ENCODE measurements at regions not wholly inside any gene's neighbourhood (a gene's known extent, or its start where the extent isn't known, plus 50 kb on each side); places are given as distances from the start of the nearest gene placed in this dataset.

DNA sequence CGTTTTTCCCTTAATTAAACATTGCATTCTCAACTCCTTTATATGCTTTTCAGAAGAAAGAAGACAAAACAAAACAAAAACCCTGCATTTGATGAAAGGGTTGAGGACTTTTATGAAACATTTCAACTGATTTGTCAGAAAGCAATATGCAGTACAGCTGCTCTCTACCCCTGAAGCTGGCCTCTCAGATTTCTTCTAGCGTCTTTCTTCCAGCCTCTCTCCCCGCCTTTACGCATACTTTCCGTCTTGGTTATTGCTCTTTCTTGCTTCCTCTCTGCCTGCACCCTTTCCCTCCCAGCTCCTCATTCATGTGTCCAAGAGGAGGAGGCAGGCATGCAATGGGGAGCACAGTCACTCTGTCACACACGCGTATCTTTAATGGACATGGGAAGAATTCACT lies 91.0 kb upstream of the COL1A2 start:
- H3K36me3 ChIP-seq (ENCODE audit: control insufficient read depth in 1 of 2, insufficient read depth in 2 of 2, low read length in 2 of 2): no peaks in the 10 kb centered on the region
- H3K79me2 ChIP-seq (ENCODE audit: control insufficient read depth, insufficient read depth, low read length, poor library complexity): peaks cover 3% of the 10 kb centered on the region
- H3K79me1 ChIP-seq (ENCODE audit: low read length): peaks cover 17% of the 10 kb centered on the region
- no CpG with 5 or more reads among the region's 7 CpGs for WGBS (ENCODE audit: extremely low coverage, insufficient coverage, insufficient read length)
- no peak overlapping the region for H3K4me2 ChIP-seq (ENCODE audit: low read length)
- H4K91ac ChIP-seq (ENCODE audit: low read depth, low read length): peak overlapping the region; percentile 74
- no peak overlapping the region for H2BK12ac ChIP-seq (ENCODE audit: low read length)
- H2AK5ac ChIP-seq (ENCODE audit: low read length): no peak overlapping the region
- peak overlapping the region; percentile 69 for H2BK5ac ChIP-seq (ENCODE audit: low read depth, low read length, poor library complexity)
- no peak overlapping the region for H2BK120ac ChIP-seq (ENCODE audit: insufficient read depth, low read length, poor library complexity)
- no peak overlapping the region for H3K27ac ChIP-seq (ENCODE audit: low read depth, low read length)
- H2AFZ ChIP-seq (ENCODE audit: insufficient read depth, low read length, poor library complexity): no peak overlapping the region
- no peak overlapping the region for H3K9ac ChIP-seq (ENCODE audit: low read length)
- peak in 1 of 2 donors; percentile 39 for DNase-seq
- H3K4me1 ChIP-seq (ENCODE audit: control insufficient read depth in 1 of 2, insufficient read depth in 2 of 2, low read length in 2 of 2): peaks cover 13 to 27% of the 10 kb centered on the region in 2 experiments
- no peak overlapping the region for H3K18ac ChIP-seq (ENCODE audit: low read length)
- H3K23ac ChIP-seq (ENCODE audit: low read length): no peak overlapping the region
- H4K12ac ChIP-seq (ENCODE audit: low read depth, low read length): no peak overlapping the region
- no peak overlapping the region for H3K4ac ChIP-seq (ENCODE audit: low read depth, low read length)
- no peak overlapping the region for H3K14ac ChIP-seq (ENCODE audit: low read length)
- H4K8ac ChIP-seq (ENCODE audit: low read depth, low read length): no peak overlapping the region
- no peak overlapping the region for H3K4me3 ChIP-seq (ENCODE audit: low read depth, low read length)
- no peaks in the 10 kb centered on the region for H3K9me3 ChIP-seq (ENCODE audit: insufficient read depth, low read depth, low read length)
- no peaks in the 10 kb centered on the region for H3K27me3 ChIP-seq (ENCODE audit: insufficient read depth, low read length)

- Histone ChIP-seq H4K8ac (ENCODE audit: low read depth, low read length) (no peak overlapping the region), H3K79me1 (ENCODE audit: low read length) (peaks cover 17% of the 10 kb centered on the region), H3K79me2 (ENCODE audit: control insufficient read depth, insufficient read depth, low read length, poor library complexity) (peaks cover 3% of the 10 kb centered on the region), H2BK12ac (ENCODE audit: low read length) (no peak overlapping the region), H3K14ac (ENCODE audit: low read length) (no peak overlapping the region), H3K27ac (ENCODE audit: low read depth, low read length) (no peak overlapping the region), H3K23ac (ENCODE audit: low read length) (no peak overlapping the region), H4K91ac (ENCODE audit: low read depth, low read length) (no peak overlapping the region), H3K36me3 (ENCODE audit: control insufficient read depth in 1 of 2, insufficient read depth in 2 of 2, low read length in 2 of 2) (no peaks in the 10 kb centered on the region), H3K9me3 (ENCODE audit: insufficient read depth, low read depth, low read length) (no peaks in the 10 kb centered on the region), H4K12ac (ENCODE audit: low read depth, low read length) (no peak overlapping the region), H2BK120ac (ENCODE audit: insufficient read depth, low read length, poor library complexity) (no peak overlapping the region), H2BK5ac (ENCODE audit: low read depth, low read length, poor library complexity) (no peak overlapping the region), H3K4me3 (ENCODE audit: low read depth, low read length) (no peak overlapping the region), H3K4me1 (ENCODE audit: control insufficient read depth in 1 of 2, insufficient read depth in 2 of 2, low read length in 2 of 2) (peaks cover 13 to 25% of the 10 kb centered on the region in 2 experiments), H3K4me2 (ENCODE audit: low read length) (no peak overlapping the region), H3K27me3 (ENCODE audit: insufficient read depth, low read length) (no peaks in the 10 kb centered on the region), H2AK5ac (ENCODE audit: low read length) (no peak overlapping the region), H3K9ac (ENCODE audit: low read length) (no peak overlapping the region), H2AFZ (ENCODE audit: insufficient read depth, low read length, poor library complexity) (no peak overlapping the region), H3K18ac (ENCODE audit: low read length) (no peak overlapping the region), H3K4ac (ENCODE audit: low read depth, low read length) (no peak overlapping the region)
- no CpG with 5 or more reads among the region's 2 CpGs for WGBS (ENCODE audit: extremely low coverage, insufficient coverage, insufficient read length)
- DNase-seq: peak in 1 of 2 donors; percentile 33
Measured at GRCh38 chr7:94304878-94305277, 89.8 kb upstream of the COL1A2 start.

GRCh38 chr7:94305836-94306235 lies 88.9 kb upstream of the COL1A2 start:
- H3K27ac ChIP-seq (ENCODE audit: low read depth, low read length): no peak overlapping the region
- H3K9ac ChIP-seq (ENCODE audit: low read length): no peak overlapping the region
- H3K79me1 ChIP-seq (ENCODE audit: low read length): peaks cover 15% of the 10 kb centered on the region
- H3K4me1 ChIP-seq (ENCODE audit: control insufficient read depth in 1 of 2, insufficient read depth in 2 of 2, low read length in 2 of 2): peaks cover 8 to 20% of the 10 kb centered on the region in 2 experiments
- H2AFZ ChIP-seq (ENCODE audit: insufficient read depth, low read length, poor library complexity): no peak overlapping the region
- no peak overlapping the region for H4K8ac ChIP-seq (ENCODE audit: low read depth, low read length)
- no peak overlapping the region for H3K4me2 ChIP-seq (ENCODE audit: low read length)
- no peak overlapping the region for H3K18ac ChIP-seq (ENCODE audit: low read length)
- no peak overlapping the region for H3K4ac ChIP-seq (ENCODE audit: low read depth, low read length)
- no peaks in the 10 kb centered on the region for H3K9me3 ChIP-seq (ENCODE audit: insufficient read depth, low read depth, low read length)
- H3K23ac ChIP-seq (ENCODE audit: low read length): no peak overlapping the region
- H3K79me2 ChIP-seq (ENCODE audit: control insufficient read depth, insufficient read depth, low read length, poor library complexity): peaks cover 3% of the 10 kb centered on the region
- no CpG with 5 or more reads among the region's 3 CpGs for WGBS (ENCODE audit: extremely low coverage, insufficient coverage, insufficient read length)
- H2AK5ac ChIP-seq (ENCODE audit: low read length): no peak overlapping the region
- no peak overlapping the region for H3K14ac ChIP-seq (ENCODE audit: low read length)
- H2BK12ac ChIP-seq (ENCODE audit: low read length): no peak overlapping the region
- H2BK5ac ChIP-seq (ENCODE audit: low read depth, low read length, poor library complexity): no peak overlapping the region
- H4K12ac ChIP-seq (ENCODE audit: low read depth, low read length): no peak overlapping the region
- no peaks in the 10 kb centered on the region for H3K27me3 ChIP-seq (ENCODE audit: insufficient read depth, low read length)
- DNase-seq: peak; percentile 58 to 80
- no peak overlapping the region for H3K4me3 ChIP-seq (ENCODE audit: low read depth, low read length)
- no peaks in the 10 kb centered on the region for H3K36me3 ChIP-seq (ENCODE audit: control insufficient read depth in 1 of 2, insufficient read depth in 2 of 2, low read length in 2 of 2)
- H2BK120ac ChIP-seq (ENCODE audit: insufficient read depth, low read length, poor library complexity): no peak overlapping the region
- no peak overlapping the region for H4K91ac ChIP-seq (ENCODE audit: low read depth, low read length)

- 100% methylated on average over 1 of the region's 4 CpGs for WGBS (ENCODE audit: extremely low coverage, insufficient coverage, insufficient read length)
- no peaks in the 10 kb centered on the region for H3K36me3 ChIP-seq (ENCODE audit: control insufficient read depth in 1 of 2, insufficient read depth in 2 of 2, low read length in 2 of 2)
Measured at GRCh38 chr7:94307399-94308048, 87.2 kb upstream of the COL1A2 start.

More at GRCh38 chr7:94307399-94308048, 87.2 kb upstream of the COL1A2 start:
- Histone ChIP-seq H3K79me1 (ENCODE audit: low read length) (peaks cover 8% of the 10 kb centered on the region), H4K12ac (ENCODE audit: low read depth, low read length) (no peak overlapping the region), H3K27me3 (ENCODE audit: insufficient read depth, low read length) (no peaks in the 10 kb centered on the region), H3K79me2 (ENCODE audit: control insufficient read depth, insufficient read depth, low read length, poor library complexity) (no peaks in the 10 kb centered on the region), H3K4me1 (ENCODE audit: control insufficient read depth in 1 of 2, insufficient read depth in 2 of 2, low read length in 2 of 2) (peaks cover 3 to 13% of the 10 kb centered on the region in 2 experiments), H4K91ac (ENCODE audit: low read depth, low read length) (no peak overlapping the region), H3K9ac (ENCODE audit: low read length) (no peak overlapping the region), H2BK120ac (ENCODE audit: insufficient read depth, low read length, poor library complexity) (no peak overlapping the region), H2BK12ac (ENCODE audit: low read length) (peak overlapping the region; percentile 56), H3K14ac (ENCODE audit: low read length) (no peak overlapping the region), H3K9me3 (ENCODE audit: insufficient read depth, low read depth, low read length) (no peaks in the 10 kb centered on the region), H2BK5ac (ENCODE audit: low read depth, low read length, poor library complexity) (no peak overlapping the region), H3K4ac (ENCODE audit: low read depth, low read length) (no peak overlapping the region), H2AK5ac (ENCODE audit: low read length) (no peak overlapping the region), H3K27ac (ENCODE audit: low read depth, low read length) (no peak overlapping the region), H3K18ac (ENCODE audit: low read length) (no peak overlapping the region), H4K8ac (ENCODE audit: low read depth, low read length) (no peak overlapping the region), H3K4me3 (ENCODE audit: low read depth, low read length) (no peak overlapping the region), H3K4me2 (ENCODE audit: low read length) (no peak overlapping the region), H2AFZ (ENCODE audit: insufficient read depth, low read length, poor library complexity) (no peak overlapping the region), H3K23ac (ENCODE audit: low read length) (no peak overlapping the region)
- peak; percentile 62 to 80 for DNase-seq
